Fibroblast of lung (primary cell): ENCODE measurements at regions not wholly inside any gene's neighbourhood (a gene's known extent, or its start where the extent isn't known, plus 50 kb on each side); places are given as distances from the start of the nearest gene placed in this dataset.

Experiments
- DNase-seq, 2 donors: peaks; one replicate each; pipeline versions ENCODE4 v3.0.0 to v3.0.0-alpha.2; 2010; ENCODE audit warnings: low read depth in 2 of 2
- H2AFZ ChIP-seq: 2 replicates; pipeline ENCODE4 v1.5.1; 2012; ENCODE audit warnings: low read length, control low read depth, inconsistent platforms
- H3K27ac ChIP-seq: 2 replicates; pipeline ENCODE4 v1.5.1; 2011; ENCODE audit warnings: low read length, control low read depth; ENCODE audit not compliant: insufficient read depth
- H3K27me3 ChIP-seq: 2 replicates; pipeline ENCODE4 v1.5.1; 2011; ENCODE audit warnings: mild to moderate bottlenecking, low read length; ENCODE audit not compliant: control insufficient read depth, insufficient read depth
- H3K36me3 ChIP-seq: 2 replicates; pipeline ENCODE4 v1.5.1; 2011; ENCODE audit warnings: low read length; ENCODE audit not compliant: control insufficient read depth, insufficient read depth
- H3K4me1 ChIP-seq: 2 replicates; pipeline ENCODE4 v1.5.1; 2011; ENCODE audit warnings: low read length; ENCODE audit not compliant: control insufficient read depth, insufficient read depth; ENCODE audit errors: extremely low read depth
- H3K4me2 ChIP-seq: 2 replicates; pipeline ENCODE4 v1.5.1; 2011; ENCODE audit warnings: low read length, control low read depth; ENCODE audit not compliant: insufficient read depth; ENCODE audit errors: extremely low read depth
- H3K4me3 ChIP-seq, 4 experiments: fragments of 200-600 bp in 1 of 4; sonication (generic) in 1 of 4; replicated peaks in 1 of 4; 2 replicates each; pipeline ENCODE4 v1.5.1; 2011 to 2016; ENCODE audit warnings: low read length in 4 of 4, low read depth in 3 of 4, mild to moderate bottlenecking in 3 of 4, control low read depth in 2 of 4, inconsistent platforms in 1 of 4, mixed read lengths in 1 of 4; ENCODE audit not compliant: insufficient read depth in 1 of 4; ENCODE audit errors: control extremely low read depth in 1 of 4
- H3K79me2 ChIP-seq: 2 replicates; pipeline ENCODE4 v1.5.1; 2012; ENCODE audit warnings: mild to moderate bottlenecking, low read length, inconsistent platforms; ENCODE audit not compliant: control insufficient read depth, insufficient read depth
- H3K9ac ChIP-seq: 2 replicates; pipeline ENCODE4 v1.5.1; 2011; ENCODE audit warnings: mild to moderate bottlenecking, low read length, control low read depth; ENCODE audit not compliant: insufficient read depth
- H3K9me3 ChIP-seq: 2 replicates; pipeline ENCODE4 v1.5.1; 2012; ENCODE audit warnings: low read depth, low read length; ENCODE audit not compliant: control insufficient read depth, insufficient read depth
- H4K20me1 ChIP-seq: 2 replicates; pipeline ENCODE4 v1.5.1; 2011; ENCODE audit warnings: low read length; ENCODE audit not compliant: control insufficient read depth, insufficient read depth; ENCODE audit errors: extremely low read depth
- CTCF ChIP-seq, 2 donors: IDR thresholded peaks in 1 of 2; conservative IDR thresholded peaks in 1 of 2; 1 replicate in 1 of 2; 2 replicates in 1 of 2; pipeline ENCODE4 v1.5.1; 2011 to 2012; ENCODE audit warnings: low read length in 2 of 2, control low read depth in 1 of 2, inconsistent platforms in 1 of 2, low read depth in 1 of 2, mild to moderate bottlenecking in 1 of 2
- EZH2 ChIP-seq: IDR thresholded peaks from 2 replicates; pipeline ENCODE4 v1.5.1; 2012; ENCODE audit warnings: low read length, control low read depth, mild to moderate bottlenecking; ENCODE audit errors: missing control alignments

DNA sequence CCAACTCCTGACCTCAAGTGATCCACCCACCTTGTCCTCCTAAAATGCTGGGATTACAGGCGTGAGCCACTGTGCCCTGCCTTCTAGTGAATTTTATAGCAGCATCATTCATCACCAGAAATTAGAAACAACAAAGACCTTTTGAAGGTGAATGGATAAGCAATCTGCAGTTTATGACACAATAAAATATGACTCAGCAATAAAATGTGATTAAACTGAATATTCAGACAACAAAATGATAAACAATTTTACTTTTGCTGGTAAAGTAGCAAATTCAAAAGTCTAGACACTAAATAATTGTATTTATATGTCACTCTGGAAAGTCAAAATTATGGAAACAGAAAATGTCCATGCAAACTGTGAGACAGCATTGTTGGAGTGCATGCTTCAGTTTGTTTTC lies 656.6 kb downstream of the CBLN2 start:
- Histone ChIP-seq H3K4me3 (no peak overlapping the region), H3K36me3 (no peaks in the 10 kb centered on the region), H3K9ac (no peak overlapping the region), H3K4me1 (no peaks in the 10 kb centered on the region), H3K79me2 (no peaks in the 10 kb centered on the region), H3K27ac (no peak overlapping the region), H3K27me3 (no peaks in the 10 kb centered on the region), H2AFZ (no peak overlapping the region), H4K20me1 (no peaks in the 10 kb centered on the region), H3K9me3 (no peaks in the 10 kb centered on the region), H3K4me2 (no peak overlapping the region)
- no peak for TF ChIP-seq CTCF (conservative IDR thresholded peaks at IDR 0.05 in 1 of 2, IDR thresholded peaks at IDR 0.05 in 1 of 2; ENCODE audit: low read depth in 1 of 2, low read length in 2 of 2)
- no peak for TF ChIP-seq EZH2
- no peak for DNase-seq

DNA sequence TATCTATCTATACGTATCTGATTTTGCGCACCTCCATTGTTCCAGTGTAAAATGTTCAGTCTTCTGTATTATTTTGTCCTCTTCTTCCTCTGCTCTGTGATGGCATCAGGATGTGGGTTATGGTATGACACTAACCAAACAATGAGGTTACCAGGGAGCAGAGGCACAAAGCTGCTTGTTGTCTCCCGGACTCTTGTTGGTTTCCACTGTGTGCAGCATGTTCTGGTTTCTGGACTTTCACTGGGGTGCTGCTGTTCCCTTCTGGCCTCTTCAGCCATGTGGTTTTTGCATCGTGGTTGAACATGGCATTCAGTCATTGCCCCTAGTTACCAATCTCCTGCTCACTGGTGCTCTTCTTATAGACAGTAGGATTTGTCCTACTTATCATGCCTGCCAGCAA lies 665.9 kb downstream of the CBLN2 start:
- Histone ChIP-seq H2AFZ (no peak overlapping the region), H4K20me1 (no peaks in the 10 kb centered on the region), H3K4me1 (no peaks in the 10 kb centered on the region), H3K9me3 (no peaks in the 10 kb centered on the region), H3K9ac (no peak overlapping the region), H3K4me2 (no peak overlapping the region), H3K27ac (no peak overlapping the region), H3K27me3 (no peaks in the 10 kb centered on the region), H3K79me2 (no peaks in the 10 kb centered on the region), H3K36me3 (no peaks in the 10 kb centered on the region), H3K4me3 (no peak overlapping the region)
- DNase-seq = no peak
- TF ChIP-seq EZH2 (no peak), CTCF (conservative IDR thresholded peaks at IDR 0.05 in 1 of 2, IDR thresholded peaks at IDR 0.05 in 1 of 2; ENCODE audit: low read depth in 1 of 2, low read length in 2 of 2) (no peak)

GRCh38 chr18:71873695-71874094 lies 670.4 kb downstream of the CBLN2 start:
- Histone ChIP-seq H3K4me2 (no peak overlapping the region), H3K27ac (no peak overlapping the region), H2AFZ (no peak overlapping the region), H4K20me1 (no peaks in the 10 kb centered on the region), H3K4me1 (no peaks in the 10 kb centered on the region), H3K79me2 (no peaks in the 10 kb centered on the region), H3K9me3 (no peaks in the 10 kb centered on the region), H3K9ac (no peak overlapping the region), H3K27me3 (no peaks in the 10 kb centered on the region), H3K36me3 (no peaks in the 10 kb centered on the region), H3K4me3 (no peak overlapping the region)
- TF ChIP-seq CTCF (conservative IDR thresholded peaks at IDR 0.05 in 1 of 2, IDR thresholded peaks at IDR 0.05 in 1 of 2; ENCODE audit: low read depth in 1 of 2, low read length in 2 of 2) (no peak), EZH2 (no peak)
- DNase-seq = no peak
